ENCODE measurements at regions not wholly inside any gene's neighbourhood (a gene's known extent, or its start where the extent isn't known, plus 50 kb on each side); places are given as distances from the start of the nearest gene placed in this dataset.

DNA sequence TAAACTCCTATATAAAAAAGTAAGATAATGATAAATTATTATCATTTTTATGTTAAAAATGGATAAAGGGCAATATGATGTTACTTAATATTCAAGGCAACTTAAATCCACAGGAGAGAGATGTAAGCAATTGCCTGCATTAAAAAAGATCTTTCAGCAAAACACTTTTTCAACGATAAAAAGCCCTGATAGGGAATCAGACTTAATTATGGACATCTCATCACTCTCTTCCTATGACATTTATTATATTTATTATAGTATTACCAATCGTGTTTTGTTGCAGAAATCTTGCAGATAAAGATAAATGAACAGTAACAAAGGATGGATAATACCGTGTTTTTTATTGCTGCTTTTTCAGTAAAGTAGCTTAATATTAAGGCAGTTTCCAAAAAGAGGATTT, 178.5 kb downstream of the SH2D1A start:
- DNase-seq (ENCODE audit: low spot score): no peak

DNA sequence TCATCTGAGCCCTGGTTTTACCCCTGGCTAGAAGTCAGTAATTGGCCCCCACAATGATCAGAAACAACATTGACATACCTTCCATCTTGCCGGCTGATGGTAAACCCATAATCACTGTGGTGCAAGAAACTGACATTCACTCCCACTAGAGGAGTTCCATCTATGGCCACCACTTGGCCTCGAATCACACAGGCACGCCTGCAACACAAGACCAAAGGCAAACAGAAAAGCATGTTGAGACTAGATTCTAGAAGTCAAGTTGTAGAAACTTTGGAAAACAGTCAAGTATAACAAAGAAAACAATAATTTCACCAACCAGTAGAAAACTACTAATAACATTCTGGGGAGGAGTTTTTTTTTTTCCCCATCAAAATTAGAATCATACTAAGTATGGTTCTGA, 183.4 kb downstream of the SH2D1A start:
- no peak for DNase-seq (ENCODE audit: low spot score)

DNA sequence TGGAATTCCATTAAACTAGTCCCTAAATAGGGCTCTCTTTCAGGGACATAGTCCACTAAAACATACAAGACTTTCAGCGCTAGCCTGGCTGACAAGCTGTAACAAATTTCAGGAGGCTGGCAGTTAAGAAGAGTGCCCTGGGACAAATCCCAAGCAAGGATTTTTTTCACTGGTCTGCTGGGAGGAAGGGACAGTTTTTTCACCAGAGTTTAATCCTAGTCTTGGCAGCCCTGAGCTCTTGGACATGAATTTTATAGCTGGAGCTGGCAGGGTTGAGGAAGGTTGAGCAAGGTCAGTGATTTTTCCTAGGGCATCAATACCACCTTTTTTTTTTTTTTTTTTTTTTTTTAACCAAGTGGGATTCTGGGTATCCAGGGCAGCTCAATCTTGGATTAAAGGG, 184.4 kb downstream of the SH2D1A start:
- no peak for DNase-seq (ENCODE audit: low spot score)

DNA sequence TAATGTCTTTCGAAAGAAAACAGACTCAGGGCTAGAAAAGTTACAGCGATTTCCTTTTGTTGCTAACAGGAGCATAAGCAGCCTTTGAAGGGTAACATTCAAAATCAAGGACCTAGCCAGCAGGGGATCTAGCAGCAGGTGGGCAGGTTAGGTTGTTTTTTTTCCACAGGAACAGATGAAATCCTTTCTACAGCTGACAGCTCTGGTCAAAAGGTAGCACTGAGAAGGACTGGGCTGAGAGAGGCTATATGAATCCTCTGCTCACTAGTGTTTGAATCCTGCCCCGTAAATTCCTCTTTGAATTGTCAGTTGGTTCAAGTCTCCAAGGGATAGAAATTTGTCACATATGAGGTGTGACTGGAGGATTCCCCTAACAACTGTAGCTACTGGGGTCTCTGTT, 188.2 kb downstream of the SH2D1A start:
- DNase-seq (ENCODE audit: low spot score): no peak

DNA sequence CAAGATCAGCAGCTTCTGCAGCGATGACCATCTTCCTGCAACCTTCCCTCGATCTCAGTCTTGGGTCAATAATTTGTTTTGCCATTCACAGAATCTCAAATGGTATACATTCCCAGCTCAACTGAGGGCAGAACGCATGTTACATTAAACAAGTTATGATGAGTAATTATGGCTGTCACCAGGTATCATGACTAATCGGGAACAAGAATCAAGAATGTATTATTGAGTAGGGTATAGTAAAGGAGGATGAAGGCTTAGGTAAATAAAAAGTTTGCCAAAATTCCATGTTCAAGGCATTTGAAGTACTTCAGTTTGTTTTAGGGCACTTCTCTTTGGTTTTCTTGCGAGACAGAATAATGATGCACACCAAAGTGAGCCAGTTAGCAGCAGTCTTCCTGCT, 194.1 kb downstream of the SH2D1A start:
- no peak for DNase-seq (ENCODE audit: low spot score)

DNA sequence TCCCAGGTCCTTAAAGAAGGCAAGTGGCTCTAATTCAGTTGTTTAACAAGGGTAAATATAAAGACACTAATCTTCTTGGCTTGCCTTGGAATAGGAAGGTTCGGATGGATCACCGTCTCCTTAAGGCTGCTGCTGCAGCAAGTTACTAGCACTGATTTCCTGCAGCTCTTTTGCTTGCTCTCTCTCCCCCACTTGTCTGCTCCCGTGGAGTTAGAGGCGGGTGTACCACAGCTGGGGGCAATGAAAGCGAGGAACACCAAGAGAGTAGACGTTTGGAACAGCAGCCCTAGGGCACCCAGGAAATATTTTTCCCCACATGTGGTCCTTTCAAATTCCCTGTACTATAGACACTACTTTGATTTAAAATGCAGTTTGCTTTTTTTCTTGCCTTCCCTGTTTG, 202.2 kb downstream of the SH2D1A start:
- DNase-seq (ENCODE audit: low spot score): no peak

DNA sequence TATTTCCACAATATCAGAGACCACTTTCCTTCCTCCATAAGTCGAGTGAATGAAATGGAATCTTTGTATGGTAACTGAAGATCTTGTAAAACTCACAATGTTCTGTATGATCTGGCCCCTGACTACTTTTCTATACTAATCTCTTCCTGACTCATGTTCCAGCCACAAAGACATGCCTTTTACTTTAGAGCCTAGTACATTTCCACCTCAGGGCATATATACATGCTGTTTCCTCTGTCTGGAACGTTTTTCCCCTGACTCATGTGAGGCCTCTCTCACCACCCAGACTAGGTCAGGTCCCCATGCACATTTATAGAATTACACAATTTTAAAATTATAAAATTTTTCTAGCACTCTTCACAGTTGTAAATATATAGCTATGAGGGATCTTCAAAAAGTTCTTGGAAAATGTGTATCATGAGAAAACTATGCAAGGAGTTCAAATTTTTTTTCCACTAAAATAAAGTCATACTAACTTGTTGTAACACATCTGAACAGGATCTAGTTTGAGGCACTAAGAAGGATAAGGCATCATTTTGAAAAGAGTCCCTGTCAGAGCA, 208.8 kb downstream of the SH2D1A start:
- DNase-seq (ENCODE audit: low spot score): no peak

DNA sequence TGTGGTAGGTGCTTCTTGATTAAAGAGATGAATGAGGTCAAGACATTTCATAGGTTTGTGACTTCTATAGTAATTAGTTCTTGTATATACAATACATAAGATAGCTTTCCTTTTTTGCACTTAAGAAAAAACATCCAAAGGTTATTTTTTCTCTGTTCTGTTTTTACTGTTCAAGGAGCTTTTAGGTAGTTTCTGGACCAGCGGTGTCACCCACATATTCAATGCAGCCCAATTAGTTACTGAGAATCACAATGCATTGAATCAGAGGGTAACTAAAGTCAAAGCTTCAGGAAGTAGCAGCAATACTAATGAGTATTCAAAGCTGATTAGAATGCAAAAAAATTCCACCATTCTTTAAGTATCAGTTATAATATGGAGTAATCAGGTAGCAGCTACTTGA, 211.6 kb downstream of the SH2D1A start:
- DNase-seq (ENCODE audit: low spot score): no peak

DNA sequence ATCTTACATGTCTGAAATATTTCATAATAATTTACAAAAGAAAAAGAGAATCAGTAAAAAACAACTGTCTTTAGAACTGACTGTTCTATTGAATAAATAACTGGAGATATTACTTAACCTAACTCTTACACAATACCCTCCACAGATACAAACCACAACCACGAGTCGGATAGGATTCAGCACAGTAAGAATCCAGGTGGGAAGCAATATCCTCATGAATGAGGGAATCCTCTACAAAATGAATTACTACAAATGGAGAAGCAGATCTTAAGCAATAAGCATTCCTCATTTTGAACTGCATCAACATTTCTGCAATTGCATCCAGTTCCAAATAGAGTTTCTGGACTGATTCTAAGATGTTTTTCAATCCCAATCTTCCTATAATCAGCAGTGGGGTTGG, 227.1 kb downstream of the SH2D1A start:
- no peak for DNase-seq (ENCODE audit: low spot score)

DNA sequence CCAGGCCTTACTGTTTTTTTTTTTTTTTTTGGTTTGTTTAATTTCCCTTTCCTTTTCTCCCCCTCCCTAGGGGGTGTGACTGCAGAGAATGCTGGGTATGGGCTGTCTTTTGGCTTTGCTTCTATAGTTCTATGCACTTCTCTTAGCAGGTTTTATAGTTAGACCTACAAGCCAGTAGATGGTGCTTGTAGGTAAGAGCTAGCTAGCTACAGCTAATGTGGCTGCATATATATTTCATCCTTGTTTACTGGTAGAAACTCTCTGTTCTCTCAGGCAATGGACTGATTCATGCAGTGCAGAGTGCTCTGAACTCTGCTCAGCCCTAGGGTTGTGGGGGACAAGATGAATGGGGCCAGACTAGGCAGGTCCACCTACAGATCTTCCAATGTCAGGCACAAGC, 246.4 kb downstream of the SH2D1A start:
- DNase-seq (ENCODE audit: low spot score): no peak

DNA sequence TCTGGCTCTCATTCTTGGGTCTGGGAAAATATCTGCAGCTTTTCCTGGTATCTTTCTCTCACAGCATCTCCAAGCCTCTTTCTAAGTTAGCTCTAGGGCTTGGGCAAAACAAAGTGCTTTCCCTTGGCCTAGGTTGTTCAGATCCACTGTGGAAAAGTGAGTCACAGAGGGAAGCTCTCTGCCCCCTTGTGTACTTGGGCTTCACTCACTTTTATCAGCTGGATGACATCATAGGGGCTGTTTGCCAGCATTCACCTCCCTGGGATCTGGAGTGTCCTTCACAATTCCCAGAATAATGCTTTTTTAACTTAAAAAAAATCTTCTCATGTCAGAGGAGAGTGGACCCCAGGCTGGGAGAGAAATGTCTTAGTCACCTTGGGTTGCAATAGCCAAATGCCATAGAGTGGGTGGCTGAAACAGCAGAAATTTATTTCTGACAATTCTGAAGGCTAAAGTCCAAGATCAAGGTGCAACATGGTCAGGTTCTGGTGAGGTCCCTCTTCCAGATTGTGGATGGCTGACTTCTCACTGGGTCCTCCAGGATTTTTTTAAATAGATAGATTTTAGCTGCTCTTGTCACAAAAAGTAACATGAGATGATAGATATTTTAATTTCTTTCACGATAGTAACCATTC, 247.8 kb downstream of the SH2D1A start:
- DNase-seq (ENCODE audit: low spot score): no peak

DNA sequence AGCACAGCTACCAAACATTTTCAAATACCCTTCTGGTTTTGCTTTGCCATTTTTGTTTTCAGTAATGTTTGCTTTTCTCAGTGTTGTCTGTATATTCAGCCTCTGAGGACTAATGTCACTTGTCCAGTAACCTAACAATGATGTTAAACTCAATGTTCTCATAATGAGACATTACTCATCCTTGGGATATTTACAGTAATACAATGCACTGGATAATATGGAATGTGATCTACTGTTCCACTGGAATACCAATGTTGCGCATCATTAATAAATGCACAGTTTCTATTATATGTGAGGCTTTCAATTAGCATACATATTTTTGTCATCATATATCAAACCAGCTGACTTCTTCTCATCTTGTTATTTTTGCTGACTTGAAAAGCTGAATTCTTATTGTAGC, 259.1 kb downstream of the SH2D1A start:
- DNase-seq (ENCODE audit: low spot score): no peak

DNA sequence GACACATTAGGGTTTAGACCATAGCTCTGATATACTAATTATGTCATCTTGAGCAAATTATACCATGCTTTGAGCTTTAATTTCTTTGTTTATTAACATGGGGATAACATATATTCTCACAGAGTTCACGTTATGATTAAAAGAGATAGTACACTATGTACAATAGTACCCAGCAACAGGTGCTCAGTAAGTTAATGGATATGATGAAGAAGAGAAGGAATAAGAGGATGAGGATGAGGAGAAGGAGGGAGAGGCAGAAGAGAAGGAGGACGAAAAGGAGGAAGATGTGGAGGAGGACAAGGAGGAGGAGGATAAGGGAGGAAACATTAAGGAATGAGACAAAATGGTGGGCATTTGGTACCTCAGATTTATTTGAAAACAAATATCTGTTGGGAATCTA, 260.4 kb downstream of the SH2D1A start:
- no peak for DNase-seq (ENCODE audit: low spot score)

DNA sequence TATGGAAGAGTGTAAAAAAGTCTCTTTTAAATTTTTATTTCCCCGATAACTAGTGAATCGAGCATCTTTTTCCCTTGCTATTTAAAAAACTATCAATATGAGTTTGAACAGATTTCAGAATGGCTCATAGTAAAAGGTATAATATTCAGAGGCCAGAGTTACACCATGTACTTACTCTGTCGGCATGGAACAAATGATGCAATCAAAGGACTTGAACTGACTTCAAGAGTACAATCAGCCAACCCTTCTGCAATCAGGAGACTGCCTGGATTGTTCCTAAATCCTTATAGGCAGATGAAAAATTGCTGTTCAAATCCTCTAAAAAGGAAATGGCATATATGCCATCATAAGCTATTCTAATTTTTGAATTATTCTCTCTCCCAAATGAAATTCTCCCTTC, 273.3 kb downstream of the SH2D1A start:
- DNase-seq (ENCODE audit: low spot score): no peak

DNA sequence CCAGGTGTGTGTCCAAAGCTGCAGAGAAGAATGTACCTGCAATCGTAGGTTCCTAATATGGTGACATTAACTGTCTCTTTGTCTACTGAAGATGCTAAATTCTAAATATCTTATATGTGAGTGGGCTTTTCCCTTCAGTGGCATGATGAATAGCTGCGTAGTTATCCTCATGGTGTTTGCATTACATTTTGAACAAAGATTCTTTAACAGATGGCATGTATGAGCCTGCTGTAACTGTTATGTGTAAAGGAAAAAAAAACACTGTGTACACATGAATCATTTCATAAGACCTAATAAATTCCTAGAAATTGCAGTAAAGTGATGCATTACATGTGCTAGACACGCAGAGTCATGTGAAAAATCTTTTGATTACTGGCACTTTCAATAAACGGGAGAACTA, 288.0 kb downstream of the SH2D1A start:
- DNase-seq (ENCODE audit: low spot score): no peak

DNA sequence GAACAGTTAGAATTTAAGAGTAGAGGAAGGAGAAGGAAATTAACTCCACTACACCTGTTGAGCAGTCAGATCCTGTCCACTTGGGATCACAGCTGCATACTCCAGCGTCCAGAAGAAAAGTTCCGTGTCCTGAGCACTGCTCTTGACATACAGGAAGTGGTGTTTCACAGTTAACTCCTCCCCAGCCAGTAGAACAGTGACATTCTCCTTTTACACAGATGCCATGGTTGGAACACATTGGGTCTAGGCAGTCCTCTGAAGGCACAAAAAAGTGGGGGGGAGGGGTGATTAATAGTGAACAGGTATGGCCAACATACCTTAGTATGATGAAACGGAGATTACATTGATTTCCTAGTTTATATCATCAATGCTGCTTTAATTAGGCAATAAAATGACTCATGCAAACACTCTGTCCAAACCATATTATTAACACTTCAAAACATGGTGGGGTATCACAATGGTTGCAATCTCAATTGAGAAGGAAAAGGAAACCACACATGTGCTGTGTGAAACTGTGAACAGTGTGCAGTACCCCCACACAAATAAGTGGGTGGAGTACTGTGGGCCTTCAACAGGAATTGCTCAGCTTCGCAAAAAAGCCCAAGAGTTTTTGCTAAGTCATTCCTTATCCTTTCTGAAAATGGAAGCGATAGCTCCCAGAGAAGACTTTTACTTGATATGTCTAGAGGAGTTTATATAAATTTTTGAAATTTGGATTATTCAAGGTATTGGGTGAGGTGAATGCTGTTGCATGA, 295.6 kb downstream of the SH2D1A start:
- peak; percentile 0 for DNase-seq (ENCODE audit: low spot score)

DNA sequence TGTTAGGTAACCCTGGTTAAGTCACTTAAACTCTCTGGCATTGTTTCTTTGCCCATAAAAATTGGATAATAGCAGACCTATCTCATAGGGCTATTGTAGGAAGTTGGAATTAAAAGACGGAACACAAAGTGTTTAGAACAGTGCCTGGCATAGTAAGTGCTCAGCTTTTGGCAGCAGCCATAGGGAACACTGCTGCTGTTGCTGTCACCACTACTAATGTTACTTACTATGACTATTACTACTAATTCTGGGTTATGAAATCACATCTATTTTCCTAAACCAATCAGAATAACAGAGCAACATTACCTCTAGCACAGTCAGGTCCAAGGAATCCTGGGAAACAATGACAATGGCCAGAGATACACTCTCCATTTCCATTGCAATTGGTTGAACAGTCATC, 300.0 kb downstream of the SH2D1A start:
- no peak for DNase-seq (ENCODE audit: low spot score)

DNA sequence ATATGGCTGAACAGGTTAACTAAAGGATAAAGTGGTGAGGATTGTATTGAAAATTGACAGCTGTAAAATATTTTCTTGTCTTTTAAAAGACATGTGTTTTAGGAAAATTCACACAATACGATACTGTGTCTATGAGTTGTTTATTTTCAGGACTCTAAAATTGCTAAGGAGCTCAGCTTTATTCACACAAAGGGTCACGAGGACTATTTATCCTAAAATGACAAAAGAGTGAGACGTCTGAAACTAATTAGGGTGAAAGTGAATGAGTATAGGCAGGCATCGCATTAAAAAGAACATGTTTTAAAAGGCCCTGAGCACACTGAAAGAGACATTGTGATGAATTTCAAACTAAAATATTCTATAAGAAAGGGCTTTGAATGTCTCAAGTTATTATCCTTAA, 304.7 kb downstream of the SH2D1A start:
- DNase-seq (ENCODE audit: low spot score): no peak

DNA sequence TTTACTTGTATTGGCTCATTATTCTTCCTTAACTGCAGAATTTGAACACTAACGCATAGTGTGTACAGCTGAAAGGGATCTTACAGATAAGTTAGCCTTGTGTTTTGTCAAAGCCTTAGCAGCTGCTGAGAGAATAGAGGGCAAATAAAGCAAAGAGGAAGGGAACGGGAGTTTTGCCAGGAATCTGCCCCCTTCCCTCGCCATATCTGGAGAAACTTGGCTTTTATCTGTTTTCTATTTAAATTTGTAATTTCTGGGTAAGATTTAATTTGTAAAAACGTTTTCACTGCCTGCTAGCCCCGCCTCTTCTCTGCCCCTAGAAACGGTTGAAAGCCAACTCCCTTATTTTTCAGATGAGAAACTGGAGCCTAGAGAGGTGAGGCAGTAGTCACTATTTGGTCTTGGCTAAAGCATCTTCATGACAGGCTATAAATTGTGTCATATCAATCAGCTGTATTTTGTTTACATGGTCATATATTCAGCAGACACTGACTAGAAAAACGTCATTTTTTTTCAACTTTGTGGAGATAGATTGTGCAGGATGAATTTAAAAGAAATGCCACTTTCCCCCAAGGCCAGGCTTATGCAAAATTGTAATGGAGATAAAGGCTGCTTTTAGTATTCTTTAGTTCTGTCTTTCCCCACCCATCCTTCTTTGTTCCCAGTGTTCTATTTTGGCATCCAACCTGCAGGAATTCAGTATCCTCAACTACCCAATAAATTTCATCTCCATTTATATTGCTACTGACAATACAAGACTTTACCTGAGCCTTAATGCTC, 319.4 kb downstream of the SH2D1A start:
- no peak for DNase-seq (ENCODE audit: low spot score)

DNA sequence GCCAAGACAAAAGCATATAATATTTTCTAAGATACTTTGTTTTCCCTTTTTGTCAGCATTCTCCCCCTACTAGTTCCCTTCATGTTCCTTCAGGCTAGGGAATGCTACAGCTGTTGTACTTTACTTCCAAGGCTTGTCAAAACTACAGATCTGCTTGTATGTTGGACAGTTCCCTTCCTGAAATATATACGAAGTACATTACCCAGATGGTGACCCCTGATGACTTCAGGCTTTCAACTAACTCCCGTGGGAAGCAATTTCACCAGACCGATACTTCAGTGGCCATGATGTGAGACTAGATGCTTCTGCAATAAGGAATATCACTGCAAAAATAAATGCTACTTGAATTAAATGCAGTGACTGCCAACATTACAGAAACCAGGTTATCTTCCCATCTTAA, 332.8 kb downstream of the SH2D1A start:
- no peak for DNase-seq (ENCODE audit: low spot score)

DNA sequence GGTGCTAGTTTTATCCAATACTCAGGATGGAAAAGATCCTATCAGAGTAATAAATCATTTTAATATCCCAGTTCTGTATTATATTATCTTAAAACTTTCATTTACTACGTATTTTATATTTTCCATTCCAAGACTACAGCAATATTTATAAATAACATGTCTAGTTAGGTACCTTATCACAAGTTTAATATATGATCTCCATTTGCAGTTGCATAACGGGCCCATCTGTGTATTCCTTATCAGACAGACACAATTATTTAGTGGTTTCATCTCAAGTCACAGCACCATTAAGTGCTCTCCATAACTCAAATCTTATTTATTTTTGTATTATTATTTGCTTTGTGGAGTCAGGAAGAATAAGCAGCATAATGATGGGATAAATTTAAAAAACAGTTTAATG, 333.9 kb downstream of the SH2D1A start:
- no peak for DNase-seq (ENCODE audit: low spot score)

DNA sequence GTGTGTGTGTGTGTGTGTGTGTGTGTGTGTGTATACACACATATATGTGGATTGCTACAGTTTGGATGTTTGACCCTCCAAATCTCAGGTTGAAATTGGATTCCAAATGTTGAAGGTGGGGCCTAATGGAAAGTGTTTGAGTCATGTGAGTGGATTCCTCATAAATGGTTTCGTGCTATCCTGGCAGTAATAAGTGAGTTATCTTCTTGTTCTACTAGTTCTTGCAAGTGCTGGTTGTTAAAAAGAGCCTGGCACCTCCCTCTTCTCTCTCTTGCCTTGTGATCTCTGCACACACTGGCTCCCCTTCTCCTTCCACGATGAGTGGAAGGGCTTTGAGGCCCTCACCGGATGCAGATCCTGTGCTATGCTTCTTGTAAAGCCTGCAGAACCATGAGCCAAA, 344.1 kb downstream of the SH2D1A start:
- no peak for DNase-seq (ENCODE audit: low spot score)

DNA sequence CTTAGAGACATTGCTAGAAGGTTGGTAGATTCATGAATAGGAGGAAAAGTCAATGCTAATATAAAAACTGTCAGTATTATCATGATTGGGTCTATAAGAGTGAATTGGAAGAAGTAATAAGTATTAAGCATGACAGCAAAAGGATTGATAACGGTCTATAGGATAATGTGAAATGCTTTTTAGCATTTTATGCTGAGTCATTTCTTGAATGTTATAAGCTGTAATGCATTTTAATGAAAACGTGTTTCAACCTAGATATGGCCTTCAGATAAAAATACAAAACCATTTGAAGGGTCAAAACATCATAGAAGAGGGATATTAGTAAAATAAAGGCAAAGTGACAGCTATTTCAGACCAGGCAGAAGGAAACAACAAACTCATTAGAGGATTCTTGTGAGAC, 353.5 kb downstream of the SH2D1A start:
- DNase-seq (ENCODE audit: low spot score): no peak
